Neuronal stem cell (in vitro differentiated cells): ENCODE measurements at regions not wholly inside any gene's neighbourhood (a gene's known extent, or its start where the extent isn't known, plus 50 kb on each side); places are given as distances from the start of the nearest gene placed in this dataset.
"Not testable (repeated sequence)": the region's sequence is repeated elsewhere in the genome, so short reads cannot be mapped to it uniquely, and the experiment has no call there.

Experiments
- DNase-seq: peaks from one replicate; pipeline ENCODE4 v3.0.0-alpha.2; 2013; ENCODE audit warnings: low spot score
- H2AFZ ChIP-seq: one replicate; pipeline ENCODE4 v1.6.1; 2013; ENCODE audit warnings: mild to moderate bottlenecking, low read length, inconsistent platforms
- H2AK5ac ChIP-seq: 2 replicates; pipeline ENCODE4 v1.6.1; 2013; ENCODE audit warnings: low read depth, mild to moderate bottlenecking, inconsistent platforms, low read length, moderate library complexity, mixed read lengths
- H2BK120ac ChIP-seq: 2 replicates; pipeline ENCODE4 v1.6.1; 2013; ENCODE audit warnings: low read depth, mild to moderate bottlenecking, inconsistent platforms, low read length, moderate library complexity, mixed read lengths
- H2BK12ac ChIP-seq: one replicate; pipeline ENCODE4 v1.6.1; 2013; ENCODE audit warnings: low read length, inconsistent platforms
- H2BK15ac ChIP-seq: 2 replicates; pipeline ENCODE4 v1.6.1; 2013; ENCODE audit warnings: mild to moderate bottlenecking, low read length, inconsistent platforms, mixed read lengths
- H2BK5ac ChIP-seq: one replicate; pipeline ENCODE4 v1.6.1; 2013; ENCODE audit warnings: inconsistent platforms, mild to moderate bottlenecking, low read length, moderate library complexity
- H3K14ac ChIP-seq: one replicate; pipeline ENCODE4 v1.6.1; 2013; ENCODE audit warnings: low read length, inconsistent platforms
- H3K18ac ChIP-seq: 2 replicates; pipeline ENCODE4 v1.6.1; 2013; ENCODE audit warnings: low read length, inconsistent platforms
- H3K23ac ChIP-seq: 2 replicates; pipeline ENCODE4 v1.6.1; 2013; ENCODE audit warnings: low read depth, mild to moderate bottlenecking, mixed read lengths, low read length, inconsistent platforms; ENCODE audit not compliant: poor library complexity
- H3K27ac ChIP-seq: replicated peaks from 3 replicates; pipeline ENCODE4 v1.5.1; 2013; ENCODE audit warnings: low read length, inconsistent platforms
- H3K27me3 ChIP-seq, 3 experiments: 2 replicates each; pipeline ENCODE4 v1.6.1; 2013; ENCODE audit warnings: low read length in 3 of 3, mild to moderate bottlenecking in 2 of 3, inconsistent platforms in 1 of 3, low read depth in 1 of 3, mixed read lengths in 1 of 3, moderate library complexity in 1 of 3; ENCODE audit not compliant: control insufficient read depth in 3 of 3, insufficient read depth in 3 of 3
- H3K36me3 ChIP-seq, 2 donors: replicated peaks in 1 of 2; 2 replicates each; pipeline ENCODE4 v1.6.1; 2013; ENCODE audit warnings: low read length in 2 of 2; ENCODE audit not compliant: control insufficient read depth in 2 of 2, insufficient read depth in 2 of 2
- H3K4ac ChIP-seq: 2 replicates; pipeline ENCODE4 v1.6.1; 2013; ENCODE audit warnings: inconsistent platforms, mild to moderate bottlenecking, low read length, moderate library complexity
- H3K4me1 ChIP-seq, 2 donors: 1 replicate in 1 of 2; 2 replicates in 1 of 2; pipeline ENCODE4 v1.6.1; 2013; ENCODE audit warnings: low read length in 2 of 2, low read depth in 1 of 2; ENCODE audit not compliant: control insufficient read depth in 2 of 2, insufficient read depth in 1 of 2
- H3K4me2 ChIP-seq: one replicate; pipeline ENCODE4 v1.6.1; 2013; ENCODE audit warnings: mild to moderate bottlenecking, low read length, inconsistent platforms; ENCODE audit not compliant: insufficient read depth, poor library complexity, severe bottlenecking
- H3K4me3 ChIP-seq, 2 donors: 2 replicates each; pipeline ENCODE4 v1.5.1; 2013; ENCODE audit warnings: low read length in 2 of 2, mild to moderate bottlenecking in 2 of 2, inconsistent platforms in 1 of 2, moderate library complexity in 1 of 2
- H3K79me1 ChIP-seq: one replicate; pipeline ENCODE4 v1.6.1; 2013; ENCODE audit warnings: low read depth, mild to moderate bottlenecking, inconsistent platforms, low read length, moderate library complexity
- H3K9ac ChIP-seq: one replicate; pipeline ENCODE4 v1.6.1; 2013; ENCODE audit warnings: mild to moderate bottlenecking, low read depth, low read length, inconsistent platforms; ENCODE audit not compliant: poor library complexity
- H3K9me3 ChIP-seq, 2 donors: replicated peaks in 1 of 2; 2 replicates each; pipeline versions ENCODE3 to v1.6.1; 2013; ENCODE audit warnings: low read length in 2 of 2, mild to moderate bottlenecking in 2 of 2, inconsistent platforms in 1 of 2, low read depth in 1 of 2, mixed read lengths in 1 of 2, moderate library complexity in 1 of 2; ENCODE audit not compliant: control insufficient read depth in 2 of 2, insufficient read depth in 1 of 2
- H4K8ac ChIP-seq: one replicate; pipeline ENCODE4 v1.6.1; 2013; ENCODE audit warnings: low read depth, mild to moderate bottlenecking, inconsistent platforms, low read length, moderate library complexity
- H4K91ac ChIP-seq: one replicate; pipeline ENCODE4 v1.6.1; 2013; ENCODE audit warnings: low read length, low read depth, mild to moderate bottlenecking, inconsistent platforms; ENCODE audit not compliant: poor library complexity
- WGBS, 2 donors: extraction: QIAGEN DNeasy Blood & Tissue Kit; methylation state at CpG; one replicate each; pipeline ENCODE4 v1.1.7; 2013; ENCODE audit warnings: missing lambda C conversion rate in 2 of 2, mixed read lengths in 1 of 2; ENCODE audit not compliant: insufficient read length in 2 of 2, insufficient replicate concordance in 1 of 2; ENCODE audit errors: extremely low coverage in 2 of 2; 5-methylcytosine and 5-hydroxymethylcytosine counted together

- H2BK15ac ChIP-seq: no peak overlapping the region
- DNase-seq: no peak
- H3K9me3 ChIP-seq: peaks cover 0 to 4% of the 10 kb centered on the region in 2 donors
- H3K27ac ChIP-seq: no peak overlapping the region
- H3K23ac ChIP-seq: no peak overlapping the region
- H3K27me3 ChIP-seq: no peaks in the 10 kb centered on the region
- no peak overlapping the region for H3K9ac ChIP-seq
- no peaks in the 10 kb centered on the region for H3K79me1 ChIP-seq
- no peak overlapping the region for H2AFZ ChIP-seq
- H3K4me1 ChIP-seq: no peaks in the 10 kb centered on the region
- no peak overlapping the region for H2AK5ac ChIP-seq
- peak overlapping the region; percentile 38 for H3K14ac ChIP-seq
- no peak overlapping the region for H3K4me3 ChIP-seq
- no peak overlapping the region for H3K18ac ChIP-seq
- H3K4me2 ChIP-seq: no peak overlapping the region
- H3K4ac ChIP-seq: no peak overlapping the region
- H4K8ac ChIP-seq: no peak overlapping the region
- H4K91ac ChIP-seq: no peak overlapping the region
- H3K36me3 ChIP-seq: no peaks in the 10 kb centered on the region
- WGBS, 2 donors: no CpG with 5 or more reads among the region's 5 CpGs
- no peak overlapping the region for H2BK120ac ChIP-seq
- H2BK12ac ChIP-seq: no peak overlapping the region
- H2BK5ac ChIP-seq: no peak overlapping the region
These were observed 165.2 kb downstream of the GOLGA6L4 start for GRCh38 chr15:84400820-84401219.

DNA sequence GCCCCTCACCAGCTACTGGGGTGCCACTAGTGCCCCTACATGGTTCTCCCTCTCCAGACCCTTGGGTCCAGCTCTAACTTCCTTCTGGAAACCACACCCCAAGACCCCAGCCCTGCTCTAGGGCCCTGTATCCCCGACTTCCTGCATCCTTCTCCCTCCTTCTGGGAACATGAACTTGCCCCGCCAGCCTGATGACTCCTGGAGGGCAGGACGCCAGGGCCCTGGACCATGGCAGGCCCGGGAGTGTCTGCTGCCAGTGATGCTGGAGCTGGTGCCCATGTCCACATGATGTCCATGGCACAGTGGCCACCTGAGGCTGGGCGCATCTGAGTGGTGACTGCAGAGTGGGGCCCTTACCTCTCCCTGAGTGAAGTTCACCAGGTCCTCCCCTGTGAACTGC, 165.9 kb downstream of the GOLGA6L4 start:
- H3K4me2 ChIP-seq, H2BK12ac ChIP-seq, H3K27me3 ChIP-seq, H3K79me1 ChIP-seq, H4K91ac ChIP-seq, H2BK5ac ChIP-seq, H3K9me3 ChIP-seq, DNase-seq, H3K18ac ChIP-seq, H2BK120ac ChIP-seq, H4K8ac ChIP-seq, H2AFZ ChIP-seq, H3K4ac ChIP-seq, H3K36me3 ChIP-seq, H3K4me3 ChIP-seq, H2BK15ac ChIP-seq, H3K27ac ChIP-seq, H3K9ac ChIP-seq, H3K23ac ChIP-seq, H3K4me1 ChIP-seq, H2AK5ac ChIP-seq: not testable (repeated sequence)
- WGBS, 2 donors: no CpG with 5 or more reads among the region's 5 CpGs
- H3K14ac ChIP-seq: peak overlapping the region; percentile 6

GRCh38 chr15:84401891-84402840, 166.6 kb downstream of the GOLGA6L4 start:
- WGBS, 2 donors: no CpG with 5 or more reads among the region's 14 CpGs

DNA sequence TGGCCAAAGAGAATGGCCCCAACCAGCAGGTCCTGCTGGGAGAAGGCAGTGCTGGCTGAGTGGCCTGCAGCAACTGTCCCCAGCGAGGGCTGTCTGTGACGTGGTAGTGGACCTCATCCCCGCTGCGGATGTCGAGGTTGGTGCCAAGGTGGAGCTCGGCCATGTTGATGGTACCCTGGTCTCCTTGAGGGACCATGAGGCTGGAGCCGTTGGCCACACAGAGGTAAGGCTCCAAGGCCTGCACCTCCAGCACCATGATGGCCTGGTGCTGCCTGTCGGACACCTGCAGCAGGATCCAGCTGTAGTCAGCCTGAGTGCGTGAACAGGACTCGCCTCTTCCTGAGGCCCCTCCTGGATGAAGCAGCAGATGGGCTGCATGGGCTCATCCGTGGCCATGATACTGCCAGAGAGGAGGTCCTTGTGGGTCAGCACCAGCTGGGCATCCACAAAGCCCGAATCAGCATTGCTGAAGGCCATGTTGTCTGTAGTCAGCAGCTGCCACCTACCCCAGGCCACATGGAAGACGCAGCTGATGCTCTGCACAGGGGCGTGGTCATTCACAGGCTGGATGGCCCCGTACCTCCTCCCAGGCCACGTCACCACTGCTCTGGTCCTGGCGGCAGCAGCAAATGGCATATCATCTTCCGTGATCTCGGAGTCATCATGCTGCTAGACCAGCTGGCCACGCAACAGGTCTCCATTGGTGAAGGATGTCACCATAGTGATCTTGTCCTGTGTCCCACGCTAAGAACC, 167.5 kb downstream of the GOLGA6L4 start:
- Histone ChIP-seq H3K18ac (peak overlapping the region; percentile 83), H3K4me2 (no peak overlapping the region), H3K27me3 (no peaks in the 10 kb centered on the region), H3K36me3 (no peaks in the 10 kb centered on the region), H2AFZ (no peak overlapping the region), H3K4ac (no peak overlapping the region), H2BK120ac (no peak overlapping the region), H2AK5ac (peak overlapping the region; percentile 56), H2BK12ac (no peak overlapping the region), H3K4me3 (peak overlapping the region in 1 of 2 donors; percentile 58), H3K27ac (no peak overlapping the region), H3K4me1 (no peaks in the 10 kb centered on the region), H4K8ac (no peak overlapping the region), H4K91ac (no peak overlapping the region), H3K9ac (peak overlapping the region; percentile 60), H3K79me1 (no peaks in the 10 kb centered on the region), H3K9me3 (peaks cover 0 to 4% of the 10 kb centered on the region in 2 donors), H2BK15ac (no peak overlapping the region), H3K14ac (peak overlapping the region; percentile 8), H2BK5ac (no peak overlapping the region), H3K23ac (no peak overlapping the region)
- no peak for DNase-seq
- WGBS, 2 donors: no CpG with 5 or more reads among the region's 21 CpGs

More at GRCh38 chr15:84401891-84402840, 166.6 kb downstream of the GOLGA6L4 start:
- not testable (repeated sequence) for H3K27me3 ChIP-seq, H3K9ac ChIP-seq, H4K8ac ChIP-seq, H3K4ac ChIP-seq, H3K4me1 ChIP-seq, H2AK5ac ChIP-seq, H2BK5ac ChIP-seq, H3K79me1 ChIP-seq, H3K14ac ChIP-seq, H2BK12ac ChIP-seq, H2BK15ac ChIP-seq, H2BK120ac ChIP-seq, H3K18ac ChIP-seq, H3K36me3 ChIP-seq, H3K4me2 ChIP-seq, H3K4me3 ChIP-seq, H4K91ac ChIP-seq, H3K27ac ChIP-seq, H3K23ac ChIP-seq, H2AFZ ChIP-seq, H3K9me3 ChIP-seq, DNase-seq
